HG03442 (cell line): ENCODE measurements at regions not wholly inside any gene's neighbourhood (a gene's known extent, or its start where the extent isn't known, plus 50 kb on each side); places are given as distances from the start of the nearest gene placed in this dataset.
A peak's percentile ranks its signal among the peaks of the same experiment; 100 is the strongest.
"Not testable (repeated sequence)": the region's sequence is repeated elsewhere in the genome, so short reads cannot be mapped to it uniquely, and the experiment has no call there.

Experiments
- ATAC-seq: cut with Tn5 transposase; IDR thresholded peaks from one replicate; pipeline ENCODE4 v1.9.1; 2021; ENCODE audit warnings: mild to moderate bottlenecking, moderate library complexity; ENCODE audit not compliant: unreplicated experiment

GRCh38 chr10:47711428-47711827, 52.0 kb downstream of the SYT15B start:
- not testable (repeated sequence) for ATAC-seq

GRCh38 chr10:47710443-47710842, 52.9 kb downstream of the SYT15B start:
- ATAC-seq = not testable (repeated sequence)

DNA sequence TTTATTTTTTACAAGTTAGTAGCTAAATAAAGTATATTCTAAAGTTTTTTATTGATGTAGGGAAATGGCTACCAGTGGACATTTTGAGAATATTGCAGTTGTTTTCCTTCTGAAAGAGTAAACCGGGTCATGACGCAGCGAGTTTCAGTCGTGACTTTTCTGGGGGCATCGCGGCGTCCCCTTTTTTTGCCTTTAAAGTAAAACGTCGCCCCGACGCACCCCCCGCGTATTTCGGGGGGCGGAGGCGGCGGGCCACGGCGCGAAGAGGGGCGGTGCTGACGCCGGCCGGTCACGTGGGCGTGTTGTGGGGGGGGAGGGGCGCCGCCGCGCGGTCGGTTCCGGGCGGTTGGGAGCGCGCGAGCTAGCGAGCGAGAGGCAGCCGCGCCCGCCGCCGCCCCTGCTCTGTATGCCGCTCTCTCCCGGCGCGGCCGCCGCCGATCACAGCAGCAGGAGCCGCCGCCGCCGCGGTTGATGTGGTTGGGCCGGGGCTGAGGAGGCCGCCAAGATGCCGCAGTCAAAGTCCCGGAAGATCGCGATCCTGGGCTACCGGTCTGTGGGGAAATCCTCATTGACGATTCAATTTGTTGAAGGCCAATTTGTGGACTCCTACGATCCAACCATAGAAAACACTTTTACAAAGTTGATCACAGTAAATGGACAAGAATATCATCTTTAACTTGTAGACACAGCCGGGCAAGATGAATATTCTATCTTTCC, 57.5 kb downstream of the SYT15B start:
- peak; percentile 95 for ATAC-seq

- ATAC-seq = not testable (repeated sequence)
Measured at GRCh38 chr10:47701285-47701684, 62.1 kb downstream of the SYT15B start.

GRCh38 chr10:47699854-47700253, 63.5 kb downstream of the SYT15B start:
- ATAC-seq = not testable (repeated sequence)

GRCh38 chr10:47696170-47696569, 67.2 kb downstream of the SYT15B start:
- ATAC-seq = not testable (repeated sequence)

GRCh38 chr10:47695149-47695548, 68.2 kb downstream of the SYT15B start:
- not testable (repeated sequence) for ATAC-seq

GRCh38 chr10:47690304-47690703, 73.1 kb downstream of the SYT15B start:
- not testable (repeated sequence) for ATAC-seq

- not testable (repeated sequence) for ATAC-seq
Measured at GRCh38 chr10:47683826-47684475, 79.4 kb downstream of the SYT15B start.

DNA sequence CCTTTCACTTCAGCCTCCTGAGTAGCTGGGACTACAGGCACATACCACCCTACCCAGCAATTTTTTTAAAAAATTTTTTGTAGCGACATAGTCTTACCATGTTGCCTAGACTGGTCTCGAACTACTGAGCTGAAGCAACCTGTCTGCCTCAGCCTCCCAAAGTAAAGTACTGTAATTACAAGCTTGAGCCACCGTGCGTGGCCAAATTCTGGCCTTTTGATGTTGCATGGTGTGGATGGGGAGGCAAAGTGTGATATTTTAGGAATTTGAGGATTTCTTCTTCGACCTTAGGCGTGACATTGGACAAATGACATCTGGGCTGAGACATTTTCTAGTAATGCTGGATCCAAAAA, 81.8 kb downstream of the SYT15B start:
- not testable (repeated sequence) for ATAC-seq

- not testable (repeated sequence) for ATAC-seq
Measured at GRCh38 chr10:47680848-47681637, 82.3 kb downstream of the SYT15B start.

GRCh38 chr10:47676102-47676501, 87.3 kb downstream of the SYT15B start:
- not testable (repeated sequence) for ATAC-seq

GRCh38 chr10:47675577-47675976, 87.8 kb downstream of the SYT15B start:
- ATAC-seq = not testable (repeated sequence)

DNA sequence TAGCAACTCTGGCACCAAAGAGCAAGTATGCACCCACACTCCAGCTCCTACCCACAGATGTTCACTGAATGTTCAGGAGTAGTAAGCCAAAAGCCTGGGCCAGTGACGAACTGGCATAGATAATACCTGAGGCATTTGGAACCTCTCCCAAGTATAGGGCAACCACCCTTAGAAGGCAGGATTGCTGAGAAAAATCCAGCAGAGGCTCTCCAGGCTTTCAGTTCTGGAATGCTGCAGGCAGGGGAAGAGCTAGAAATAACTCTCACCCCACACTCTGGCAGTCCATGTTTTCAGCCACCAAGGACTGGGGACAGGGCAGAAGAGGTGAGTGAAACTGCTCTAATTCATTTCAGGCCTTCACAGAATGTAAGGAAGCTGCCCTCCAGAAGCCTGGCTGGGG, 90.3 kb downstream of the SYT15B start:
- ATAC-seq = not testable (repeated sequence)

DNA sequence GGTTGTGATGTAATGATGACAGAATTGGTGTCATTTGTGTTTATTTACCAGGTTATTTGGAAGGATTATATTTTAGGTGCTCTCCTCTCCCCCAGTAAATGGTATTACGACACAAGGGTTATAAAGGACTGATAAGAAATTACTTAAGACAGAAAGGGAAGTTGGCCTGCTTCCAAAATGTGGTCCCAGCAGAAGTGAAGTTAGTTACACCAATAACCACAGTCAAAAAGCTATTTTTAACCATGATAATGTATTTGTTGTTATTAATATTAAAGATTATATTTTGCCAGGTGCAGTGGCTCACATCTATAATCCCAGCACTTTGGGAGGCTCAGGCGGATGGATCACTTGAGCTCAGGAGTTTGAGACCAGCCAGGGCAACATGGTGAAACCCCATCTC, 92.5 kb downstream of the SYT15B start:
- not testable (repeated sequence) for ATAC-seq

GRCh38 chr10:47661955-47662577, 101.3 kb downstream of the SYT15B start:
- ATAC-seq = not testable (repeated sequence)

- ATAC-seq = not testable (repeated sequence)
Measured at GRCh38 chr10:47656732-47657131, 106.7 kb downstream of the SYT15B start.

GRCh38 chr10:47654161-47654560, 109.2 kb downstream of the SYT15B start:
- ATAC-seq = not testable (repeated sequence)

DNA sequence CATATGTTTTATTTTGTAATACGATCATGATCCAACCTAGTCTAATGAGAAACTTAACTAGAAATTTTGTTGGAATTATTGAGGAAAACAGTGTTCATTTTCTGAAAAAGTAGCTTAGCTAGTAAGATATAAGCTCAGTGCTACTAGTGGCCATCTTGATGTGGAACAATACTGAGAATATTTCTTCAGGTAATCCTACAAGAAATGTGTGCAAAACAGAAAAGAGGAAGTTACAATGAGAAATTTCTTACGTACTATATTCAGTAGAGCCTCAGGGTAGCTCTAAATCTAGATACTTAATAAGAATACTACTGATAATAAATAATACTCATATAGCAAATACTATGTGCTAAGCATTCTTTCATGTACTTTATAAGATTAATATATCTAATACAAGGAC, 114.8 kb downstream of the SYT15B start:
- not testable (repeated sequence) for ATAC-seq

DNA sequence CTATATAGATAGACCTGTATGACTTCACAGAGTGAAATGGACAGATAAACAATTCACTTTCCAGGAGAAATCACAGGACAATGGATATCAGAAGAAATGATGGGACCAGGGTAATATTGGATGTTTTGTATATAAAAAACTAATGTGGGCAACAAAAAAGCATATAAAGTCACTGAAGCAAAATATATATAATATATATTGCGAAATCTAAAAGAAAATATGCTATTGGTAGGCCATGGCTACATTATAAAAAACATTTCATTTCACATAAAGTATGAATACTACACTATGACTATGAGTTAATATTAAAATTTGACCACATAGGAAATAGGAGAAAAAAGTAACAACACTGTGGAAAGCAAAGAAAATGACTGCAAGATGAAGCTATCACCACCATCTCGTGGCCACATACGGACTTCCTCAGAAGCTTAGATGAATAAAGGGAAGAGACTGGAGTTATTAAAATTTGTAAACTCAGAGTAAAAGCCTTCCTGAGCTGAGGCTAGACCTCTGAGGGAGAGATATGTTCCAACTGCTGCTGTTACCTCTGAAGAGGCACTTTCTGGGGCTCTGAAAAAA, 115.8 kb downstream of the SYT15B start:
- ATAC-seq = not testable (repeated sequence)
